ENCODE measurements at regions not wholly inside any gene's neighbourhood (a gene's known extent, or its start where the extent isn't known, plus 50 kb on each side); places are given as distances from the start of the nearest gene placed in this dataset.

GRCh38 chr5:6224406-6224805 is 153.9 kb downstream of the MED10 start:
- TF ChIP-seq POLR2A (IDR thresholded peaks at IDR 0.05), result no peak
- no peak for TF ChIP-seq CTCF (IDR thresholded peaks at IDR 0.05)
- TF ChIP-seq EP300 (IDR thresholded peaks at IDR 0.05), result no peak
